Body of pancreas (tissue), 4 donors: ENCODE measurements at regions not wholly inside any gene's neighbourhood (a gene's known extent, or its start where the extent isn't known, plus 50 kb on each side); places are given as distances from the start of the nearest gene placed in this dataset.

Experiments
- ATAC-seq: fragments of 150-250 bp; one replicate; pipeline ENCODE4 v1.9.1; 2016
- DNase-seq, 4 donors: peaks; one replicate each; pipeline ENCODE4 v3.0.0-alpha.2; 2019
- H3K27ac ChIP-seq, 4 donors: fragments of 200-600 bp; sonication (generic); 1 replicate in 3 of 4; 2 replicates in 1 of 4; pipeline versions ENCODE4 v1.5.1 to v1.6.1; 2016 to 2019; ENCODE audit warnings: mild to moderate bottlenecking in 1 of 4, mixed read lengths in 1 of 4, moderate library complexity in 1 of 4
- H3K27me3 ChIP-seq, 2 donors: fragments of 200-600 bp; sonication (generic); one replicate each; pipeline ENCODE4 v1.6.0; 2016; ENCODE audit warnings: mild to moderate bottlenecking in 1 of 2
- H3K36me3 ChIP-seq, 2 donors: fragments of 200-600 bp; sonication (generic); replicated peaks in 1 of 2; 2 replicates each; pipeline ENCODE4 v1.5.1; 2016; ENCODE audit warnings: low read depth in 2 of 2; ENCODE audit not compliant: insufficient read depth in 1 of 2
- H3K4me1 ChIP-seq: fragments of 200-600 bp; sonication (generic); one replicate; pipeline ENCODE4 v1.6.0; 2016
- H3K4me3 ChIP-seq, 2 donors: fragments of 200-600 bp; sonication (generic); 1 replicate in 1 of 2; 2 replicates in 1 of 2; pipeline ENCODE4 v1.5.1; 2016 to 2019
- H3K9me3 ChIP-seq, 3 donors: fragments of 200-600 bp; sonication (generic); 1 replicate in 2 of 3; 2 replicates in 1 of 3; pipeline ENCODE4 v1.5.1; 2016
- POLR2A ChIP-seq, 3 donors: fragments of 450-650 bp; IDR thresholded peaks; one replicate each; pipeline ENCODE4 v1.6.1; 2016; ENCODE audit warnings: antibody characterized with exemption in 3 of 3, mild to moderate bottlenecking in 2 of 3
- WGBS, 2 donors: methylation state at CpG; one replicate each; pipeline ENCODE4 v1.1.5; 2017; 5-methylcytosine and 5-hydroxymethylcytosine counted together
- intact Hi-C: fragments of 100-400 bp; cut with DNase I; formaldehyde crosslinking; loops from one replicate; pipeline ENCODE4 v1.15.1; 2023
- TF ChIP-seq, protein P1 (sequence below), 7 experiments: fragments of 450-650 bp in 4 of 7; fragments of 200-600 bp in 3 of 7; sonication (generic) in 3 of 7; IDR thresholded peaks; one replicate each; pipeline ENCODE4 v1.5.1; 2016 to 2019; ENCODE audit warnings: antibody characterized with exemption in 7 of 7

DNA sequence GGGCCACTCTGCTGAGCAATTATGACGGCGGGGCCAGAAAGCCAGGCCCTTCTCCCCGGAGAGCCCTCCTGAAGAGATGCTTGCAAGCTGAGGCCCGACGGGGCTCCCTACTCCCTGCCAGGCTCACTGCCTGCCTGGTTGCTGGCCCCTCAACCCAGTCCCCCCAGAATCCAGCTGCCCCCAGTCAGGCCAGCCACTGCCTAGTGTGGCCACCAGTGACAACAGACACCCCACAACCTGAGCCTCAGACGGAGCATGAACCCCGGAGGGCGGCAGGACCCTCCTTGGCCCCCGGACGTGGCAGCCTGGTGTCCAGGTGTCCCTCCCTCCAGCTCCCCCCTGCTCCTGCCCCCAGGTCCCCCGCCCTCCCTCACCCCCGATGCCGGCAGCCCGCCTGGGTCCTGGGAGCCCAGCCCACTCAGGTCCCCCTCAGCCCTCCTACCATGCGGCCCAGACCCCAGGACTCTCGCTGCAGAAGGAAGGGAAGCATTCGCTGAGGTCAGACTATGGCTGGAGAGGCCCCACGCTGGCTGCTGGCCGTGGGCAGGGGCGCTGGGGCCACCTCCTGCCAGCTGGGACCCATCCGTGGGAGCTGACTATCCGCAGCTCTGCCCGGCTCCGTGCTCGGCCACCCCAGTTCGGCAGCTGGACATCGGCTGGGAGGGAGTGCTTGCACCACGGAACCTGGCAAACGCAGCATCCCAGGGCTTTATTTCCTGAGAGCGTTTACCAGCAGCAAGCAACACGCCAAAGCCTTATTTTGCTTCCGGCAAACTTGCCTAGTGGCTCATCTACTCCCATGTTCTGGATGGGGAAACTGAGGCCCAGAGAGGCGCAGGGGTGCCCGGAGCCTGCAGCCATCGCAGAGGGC lies 89.8 kb downstream of the UNCX start:
- Histone ChIP-seq H3K4me3 (no peak overlapping the region), H3K36me3 (no peaks in the 10 kb centered on the region), H3K9me3 (no peaks in the 10 kb centered on the region), H3K4me1 (no peaks in the 10 kb centered on the region), H3K27ac (no peak overlapping the region), H3K27me3 (peaks cover 0 to 4% of the 10 kb centered on the region in 2 donors)
- intact Hi-C loops, result no loop called here
- TF ChIP-seq POLR2A (IDR thresholded peaks at IDR 0.05), result no peak
- TF ChIP-seq, protein P1, sequence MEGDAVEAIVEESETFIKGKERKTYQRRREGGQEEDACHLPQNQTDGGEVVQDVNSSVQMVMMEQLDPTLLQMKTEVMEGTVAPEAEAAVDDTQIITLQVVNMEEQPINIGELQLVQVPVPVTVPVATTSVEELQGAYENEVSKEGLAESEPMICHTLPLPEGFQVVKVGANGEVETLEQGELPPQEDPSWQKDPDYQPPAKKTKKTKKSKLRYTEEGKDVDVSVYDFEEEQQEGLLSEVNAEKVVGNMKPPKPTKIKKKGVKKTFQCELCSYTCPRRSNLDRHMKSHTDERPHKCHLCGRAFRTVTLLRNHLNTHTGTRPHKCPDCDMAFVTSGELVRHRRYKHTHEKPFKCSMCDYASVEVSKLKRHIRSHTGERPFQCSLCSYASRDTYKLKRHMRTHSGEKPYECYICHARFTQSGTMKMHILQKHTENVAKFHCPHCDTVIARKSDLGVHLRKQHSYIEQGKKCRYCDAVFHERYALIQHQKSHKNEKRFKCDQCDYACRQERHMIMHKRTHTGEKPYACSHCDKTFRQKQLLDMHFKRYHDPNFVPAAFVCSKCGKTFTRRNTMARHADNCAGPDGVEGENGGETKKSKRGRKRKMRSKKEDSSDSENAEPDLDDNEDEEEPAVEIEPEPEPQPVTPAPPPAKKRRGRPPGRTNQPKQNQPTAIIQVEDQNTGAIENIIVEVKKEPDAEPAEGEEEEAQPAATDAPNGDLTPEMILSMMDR (IDR thresholded peaks at IDR 0.05), result no peak
- no peak for DNase-seq
- WGBS, 2 donors, result 67 to 68% methylated on average over 3 to 35 of the region's 35 CpGs
- no peak for ATAC-seq

DNA sequence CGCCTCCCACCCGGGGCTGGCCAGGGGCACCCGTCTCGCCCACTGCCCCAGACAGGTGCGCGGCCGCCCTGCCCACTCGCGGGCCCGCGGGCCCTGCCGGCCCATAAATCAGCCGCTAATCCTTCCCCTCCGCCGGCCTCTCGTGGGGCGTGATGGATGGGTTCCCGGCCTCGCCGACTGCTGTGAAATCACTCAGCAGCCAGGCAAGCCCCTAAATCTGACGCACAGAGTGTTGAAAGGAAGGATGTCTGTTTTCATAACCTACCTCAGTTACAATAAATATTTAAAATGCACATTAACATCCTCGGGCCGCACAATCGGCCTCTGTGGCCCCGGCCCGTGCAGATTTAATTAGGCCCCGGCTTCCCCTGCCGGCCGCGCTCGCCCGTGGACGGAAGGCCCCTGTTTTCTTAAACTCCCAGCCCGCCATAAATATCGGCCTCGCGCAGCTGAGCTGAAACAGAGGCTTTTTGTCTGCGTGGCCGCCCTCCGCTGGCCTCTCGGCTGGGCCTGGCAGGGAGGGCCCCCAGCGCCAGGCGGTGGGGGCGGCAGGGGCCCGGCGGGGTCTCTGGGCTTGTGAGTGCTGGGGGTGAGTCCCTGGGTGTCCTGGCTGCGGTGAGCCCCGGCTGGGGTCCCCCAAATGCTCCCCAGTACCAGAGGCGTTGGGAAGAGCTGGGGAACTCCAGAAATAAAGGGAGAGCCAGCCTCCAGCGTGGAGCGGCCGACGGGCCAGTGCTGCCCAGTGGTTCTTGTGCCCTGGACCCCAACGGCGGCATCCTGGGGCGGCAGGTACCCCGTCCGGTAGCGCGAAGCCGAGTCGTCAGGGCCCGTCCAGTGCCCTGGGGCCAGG lies 90.7 kb downstream of the UNCX start:
- peaks cover 0 to 4% of the 10 kb centered on the region in 2 donors for H3K27me3 ChIP-seq
- no peak for DNase-seq
- 23 to 39% methylated on average over 12 to 62 of the region's 63 CpGs for WGBS, 2 donors

DNA sequence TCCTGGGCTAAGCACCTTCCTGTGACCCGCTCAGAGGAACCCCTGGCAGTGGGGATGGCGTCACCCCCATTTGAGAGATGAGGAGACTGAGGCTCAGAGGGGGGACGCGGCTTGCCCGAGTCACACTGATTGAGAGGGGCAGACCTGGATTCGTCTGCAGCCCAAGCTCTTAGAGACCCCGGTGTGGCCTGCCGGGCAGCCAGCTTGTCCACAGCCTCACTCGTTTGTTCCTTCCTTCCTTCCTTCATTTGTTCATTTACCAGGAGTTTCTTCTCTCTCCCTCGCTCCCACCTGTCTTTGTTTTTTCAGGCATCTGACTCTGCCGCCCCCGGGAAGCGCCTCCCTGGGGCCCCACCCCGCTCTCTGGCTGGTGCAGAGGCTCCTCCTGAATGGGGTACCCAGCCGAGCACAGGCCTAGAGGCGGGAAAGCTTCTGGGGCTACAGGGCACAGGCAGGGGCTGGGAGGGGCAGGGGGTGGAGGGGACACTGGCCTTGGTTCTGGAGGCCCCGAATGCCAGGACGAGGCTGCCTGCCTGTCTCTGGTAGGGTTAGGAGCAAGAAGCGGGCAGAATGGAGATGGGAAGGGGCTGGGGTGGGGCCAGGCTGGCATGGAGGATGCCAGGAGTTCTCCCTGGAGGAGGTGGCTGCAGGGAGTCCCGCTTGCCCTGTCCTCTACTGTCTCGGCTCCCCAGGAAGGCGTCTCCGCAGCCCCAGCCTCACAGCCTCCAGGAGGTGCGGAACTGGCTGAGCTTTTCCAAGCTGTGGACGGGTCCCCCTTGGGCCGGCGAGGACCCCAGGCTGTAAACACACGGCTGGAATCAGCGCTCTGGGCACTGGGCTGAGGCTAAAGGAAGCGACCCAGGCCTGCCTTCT lies 91.6 kb downstream of the UNCX start:
- ATAC-seq (no peak), DNase-seq (no peak)
- no peak overlapping the region for H3K4me3 ChIP-seq
- H3K27me3 ChIP-seq, result peaks cover 0 to 4% of the 10 kb centered on the region in 2 donors
- H3K36me3 ChIP-seq, result no peaks in the 10 kb centered on the region
- no peaks in the 10 kb centered on the region for H3K4me1 ChIP-seq
- TF ChIP-seq, protein P1 (IDR thresholded peaks at IDR 0.05), result no peak
- no peak for TF ChIP-seq POLR2A (IDR thresholded peaks at IDR 0.05)
- H3K9me3 ChIP-seq, result no peaks in the 10 kb centered on the region
- no peak overlapping the region for H3K27ac ChIP-seq
- 53 to 54% methylated on average over 14 to 30 of the region's 30 CpGs for WGBS, 2 donors
- intact Hi-C loops, result no loop called here

More for the DNA sequence above, 90.7 kb downstream of the UNCX start:
- intact Hi-C loops, result no loop called here
- Histone ChIP-seq H3K4me3 (no peak overlapping the region), H3K4me1 (no peaks in the 10 kb centered on the region), H3K36me3 (no peaks in the 10 kb centered on the region), H3K27ac (no peak overlapping the region), H3K9me3 (no peaks in the 10 kb centered on the region)
- TF ChIP-seq, protein P1 (IDR thresholded peaks at IDR 0.05), result no peak
- TF ChIP-seq POLR2A (IDR thresholded peaks at IDR 0.05), result no peak
- no peak for ATAC-seq

DNA sequence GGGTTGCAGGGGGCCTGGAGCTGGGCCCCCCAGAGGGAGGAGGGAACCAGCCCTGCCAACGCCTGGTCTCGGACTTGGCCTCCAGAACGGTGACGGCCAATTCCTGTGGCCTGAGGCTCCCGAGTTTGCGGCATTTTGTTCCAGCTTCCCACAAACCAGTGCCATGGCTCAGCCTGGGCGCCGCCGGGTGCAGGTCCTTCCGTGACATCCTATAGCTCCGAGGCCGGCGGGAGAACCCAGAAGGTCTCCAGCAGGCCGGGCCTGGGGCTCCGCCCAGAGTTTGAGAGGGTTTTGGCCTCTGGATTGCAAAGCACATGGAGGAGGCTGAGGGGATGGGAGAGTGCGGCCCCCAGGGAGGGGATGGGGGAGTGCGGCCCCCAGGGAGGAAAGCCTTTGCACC lies 92.6 kb downstream of the UNCX start:
- ATAC-seq, result no peak
- DNase-seq, result no peak
- Histone ChIP-seq H3K27ac (no peak overlapping the region), H3K27me3 (peaks cover 0 to 4% of the 10 kb centered on the region in 2 donors), H3K36me3 (no peaks in the 10 kb centered on the region), H3K4me3 (no peak overlapping the region), H3K4me1 (no peaks in the 10 kb centered on the region), H3K9me3 (no peaks in the 10 kb centered on the region)
- TF ChIP-seq POLR2A (IDR thresholded peaks at IDR 0.05), result no peak
- TF ChIP-seq, protein P1 (IDR thresholded peaks at IDR 0.05), result no peak
- intact Hi-C loops, result no loop called here
- 52 to 83% methylated on average over 6 to 9 of the region's 17 CpGs for WGBS, 2 donors
